AG20443 (cell line): ENCODE measurements at regions not wholly inside any gene's neighbourhood (a gene's known extent, or its start where the extent isn't known, plus 50 kb on each side); places are given as distances from the start of the nearest gene placed in this dataset.
"Not testable (repeated sequence)": the region's sequence is repeated elsewhere in the genome, so short reads cannot be mapped to it uniquely, and the experiment has no call there.

Experiments used
- DNase-seq: peaks from one replicate; pipeline ENCODE4 v3.0.0; 2012; ENCODE audit warnings: low spot score, mixed read lengths

DNA sequence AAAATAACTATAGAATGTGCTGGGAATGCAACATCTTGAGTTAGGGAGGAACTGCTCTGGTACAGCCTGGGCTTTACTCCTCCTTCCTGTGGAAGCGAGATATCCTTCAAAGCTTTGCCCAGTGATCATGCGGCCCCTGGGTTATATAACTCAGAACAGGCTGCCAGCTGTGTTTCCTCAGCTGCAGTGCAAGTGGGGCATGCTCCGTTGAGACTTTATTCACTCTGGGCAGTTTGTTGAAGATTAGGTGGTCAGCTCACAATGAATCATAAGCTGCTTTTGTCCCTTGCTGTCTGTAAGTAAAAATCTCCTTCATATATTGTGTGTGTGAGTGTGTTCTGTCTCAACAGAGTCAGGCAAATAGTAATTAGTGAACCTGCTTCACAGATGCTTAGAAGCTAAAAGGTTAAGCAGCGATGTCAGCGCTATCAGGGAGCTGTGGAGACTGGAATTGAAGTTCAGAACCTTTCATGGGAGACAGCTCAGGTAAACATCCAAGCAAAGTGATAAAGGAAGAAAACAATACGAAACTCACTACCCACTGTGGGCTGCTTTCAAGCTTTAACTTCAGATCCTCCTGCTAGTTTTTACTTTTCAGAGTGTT, 688.4 kb downstream of the HTR1B start:
- DNase-seq, result no peak

DNA sequence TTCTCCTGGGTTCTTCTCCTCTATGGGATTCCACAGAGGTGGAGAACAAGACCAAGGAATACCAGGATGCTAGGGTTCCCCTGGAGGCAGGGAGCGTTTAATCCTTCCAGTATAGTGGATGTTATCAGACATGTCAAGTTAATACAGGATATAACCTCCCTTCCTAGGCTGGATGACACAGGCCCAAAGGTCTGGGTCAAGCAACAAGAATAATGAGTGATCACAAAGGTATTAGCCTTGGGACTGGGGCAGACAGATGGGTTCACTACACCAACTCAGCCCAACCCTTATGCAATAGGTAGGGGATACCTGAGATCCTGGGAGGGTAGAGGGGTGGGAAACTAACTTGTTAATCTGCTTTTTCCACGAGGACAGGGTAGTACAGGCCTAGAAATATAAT, 690.3 kb downstream of the HTR1B start:
- no peak for DNase-seq

DNA sequence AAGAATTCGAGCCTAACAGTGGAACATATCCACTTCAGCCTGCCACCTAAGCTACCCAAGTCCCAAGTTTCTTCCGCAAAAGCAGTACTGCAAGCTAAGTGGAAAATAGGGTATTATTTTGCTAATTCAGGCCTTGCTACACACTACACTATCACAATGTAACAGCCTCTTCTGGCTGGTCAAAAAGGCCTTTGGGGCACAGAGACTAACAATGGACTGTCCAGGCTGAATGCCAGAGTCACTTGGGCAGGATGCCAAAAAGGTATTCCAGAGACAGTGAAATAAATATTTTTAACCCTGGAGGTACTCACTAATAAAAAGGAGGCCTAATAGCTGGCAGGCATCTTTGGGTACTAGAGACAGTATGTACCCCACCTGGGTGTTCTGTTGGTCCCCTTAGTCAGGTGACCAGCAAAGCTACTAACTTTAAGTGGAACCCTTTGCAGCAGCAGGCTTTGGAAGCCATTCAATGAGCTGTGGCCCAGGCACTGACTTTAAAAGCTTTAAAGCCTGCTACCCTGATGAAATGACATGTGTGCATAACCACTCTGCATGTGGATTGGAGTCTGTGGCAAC, 692.1 kb downstream of the HTR1B start:
- no peak for DNase-seq

DNA sequence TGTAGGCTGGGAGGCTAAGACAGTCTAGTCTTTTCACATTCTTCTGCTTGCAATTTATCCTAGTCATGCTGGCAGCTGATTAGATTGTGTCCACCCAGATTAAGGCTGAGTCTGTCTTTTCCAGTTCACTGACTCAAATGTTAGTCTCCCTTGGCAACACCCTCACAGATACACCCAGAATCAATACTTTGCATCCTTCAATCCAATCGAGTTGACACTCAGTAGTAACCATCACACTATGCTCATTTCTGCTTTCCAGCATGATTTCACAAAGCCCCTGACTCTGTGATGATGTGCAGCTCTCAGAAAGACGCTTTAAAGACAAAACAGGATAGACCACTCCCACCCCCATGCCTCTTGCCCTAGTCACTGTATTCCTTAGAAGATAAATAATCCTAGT, 693.0 kb downstream of the HTR1B start:
- DNase-seq, result no peak

DNA sequence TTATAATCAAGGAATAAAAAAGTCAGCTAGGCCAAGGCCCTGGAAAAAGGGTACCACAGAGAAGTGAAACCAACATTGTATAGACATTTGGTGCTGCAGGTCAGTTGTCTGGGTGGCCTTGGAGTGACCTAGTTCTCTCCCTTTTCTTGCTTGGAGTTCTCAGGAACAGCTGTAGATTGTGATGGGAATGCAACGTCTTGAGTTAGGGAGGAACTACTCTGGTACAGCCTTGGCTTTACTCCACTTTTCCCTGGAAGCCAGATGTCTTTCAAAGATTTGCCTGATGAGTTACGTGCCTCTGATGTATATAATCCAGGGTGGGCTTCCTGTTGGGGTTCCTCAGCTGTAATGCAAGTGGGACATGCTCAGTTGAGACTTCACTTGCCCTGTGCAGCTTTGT, 694.7 kb downstream of the HTR1B start:
- DNase-seq, result no peak

DNA sequence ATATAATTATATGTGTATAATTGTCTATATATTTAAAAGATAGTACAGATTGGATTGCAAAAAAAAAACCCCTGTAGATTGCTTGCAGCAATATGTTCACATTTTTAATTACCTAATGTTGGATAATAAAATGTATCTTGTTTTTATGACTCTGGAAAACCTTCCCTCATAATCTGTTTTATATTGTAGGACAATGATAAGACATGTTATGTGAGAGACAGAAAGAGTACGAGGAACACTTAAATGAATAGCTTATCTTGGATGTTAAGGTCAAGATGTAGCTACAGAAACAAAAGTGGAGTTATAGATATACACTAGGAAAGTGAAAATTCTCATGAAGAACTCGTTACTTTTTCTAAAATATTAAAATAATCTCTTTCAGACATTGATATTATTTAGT, 691.6 kb upstream of the IMPG1 start:
- DNase-seq, result no peak

DNA sequence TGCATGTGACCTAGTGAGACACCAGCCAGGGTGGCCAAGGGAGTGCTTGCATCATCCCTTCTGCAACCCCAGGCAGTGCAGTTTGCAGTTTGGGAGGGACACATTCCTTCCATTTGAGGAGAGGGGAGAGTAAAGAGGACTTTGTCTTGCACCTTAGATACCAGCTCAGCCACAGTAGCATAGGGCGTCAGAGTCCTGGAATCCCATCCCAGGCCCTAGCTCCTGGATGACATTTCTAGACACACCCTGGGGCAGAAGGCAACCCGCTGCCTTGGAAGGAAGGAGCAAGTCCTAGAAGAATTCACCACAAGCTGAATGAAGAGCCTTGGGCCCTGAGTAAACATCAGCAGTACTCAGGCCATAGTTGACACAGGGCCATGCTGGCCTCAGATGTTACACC, 680.4 kb upstream of the IMPG1 start:
- no peak for DNase-seq

DNA sequence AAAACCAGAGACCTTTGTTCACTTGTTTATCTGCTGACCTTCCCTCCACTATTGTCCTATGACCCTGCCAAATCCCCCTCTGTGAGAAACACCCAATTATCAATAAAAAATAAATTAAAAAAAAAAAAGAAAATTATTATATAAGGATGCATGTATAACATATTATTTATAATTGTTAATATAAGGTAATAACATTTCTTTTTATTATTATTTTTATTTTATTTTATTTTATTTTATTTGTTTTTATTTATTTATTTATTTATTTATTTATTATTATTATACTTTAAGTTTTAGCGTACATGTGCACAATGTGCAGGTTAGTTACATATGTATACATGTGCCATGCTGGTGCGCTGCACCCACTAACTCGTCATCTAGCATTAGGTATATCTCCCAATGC, 672.9 kb upstream of the IMPG1 start:
- DNase-seq, result not testable (repeated sequence)

DNA sequence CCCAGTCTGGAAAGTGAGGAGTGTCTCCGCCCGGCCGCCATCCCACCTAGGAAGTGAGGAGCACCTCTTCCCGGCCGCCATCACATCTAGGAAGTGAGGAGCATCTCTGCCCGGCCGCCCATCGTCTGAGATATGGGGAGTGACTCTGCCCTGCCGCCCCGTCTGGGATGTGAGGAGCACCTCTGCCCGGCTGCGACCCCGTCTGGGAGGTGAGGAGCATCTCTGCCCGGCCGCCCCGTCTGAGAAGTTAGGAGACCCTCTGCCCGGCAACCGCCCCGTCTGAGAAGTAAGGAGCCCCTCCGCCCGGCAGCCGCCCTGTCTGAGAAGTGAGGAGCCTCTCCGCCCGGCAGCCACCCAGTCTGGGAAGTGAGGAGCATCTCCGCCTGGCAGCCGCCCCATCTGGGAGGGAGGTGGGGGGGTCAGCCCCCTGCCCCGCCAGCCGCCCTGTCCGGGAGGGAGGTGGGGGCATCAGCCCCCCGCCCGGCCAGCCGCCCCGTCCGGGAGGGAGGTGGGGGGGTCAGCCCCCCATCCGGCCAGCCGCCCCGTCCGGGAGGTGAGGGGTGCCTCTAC, 671.8 kb upstream of the IMPG1 start:
- not testable (repeated sequence) for DNase-seq

DNA sequence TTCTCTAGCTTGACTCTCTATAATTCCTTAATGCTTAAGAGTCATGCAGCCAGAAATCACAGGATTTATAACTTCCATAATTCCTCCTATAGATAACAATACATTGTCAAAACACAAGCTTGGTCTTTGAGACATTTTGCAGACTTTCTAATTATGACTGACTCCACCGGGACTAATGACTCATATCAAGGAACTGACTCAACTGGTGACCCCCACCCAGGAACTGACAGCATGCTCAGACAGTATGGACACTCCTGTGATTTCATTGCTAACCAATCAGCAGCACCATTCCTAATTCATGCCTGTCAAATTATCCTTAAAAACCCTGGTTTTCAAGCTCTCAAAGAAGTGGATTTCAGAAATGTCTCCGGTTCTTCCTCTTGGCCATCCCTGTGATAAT, 670.5 kb upstream of the IMPG1 start:
- no peak for DNase-seq

DNA sequence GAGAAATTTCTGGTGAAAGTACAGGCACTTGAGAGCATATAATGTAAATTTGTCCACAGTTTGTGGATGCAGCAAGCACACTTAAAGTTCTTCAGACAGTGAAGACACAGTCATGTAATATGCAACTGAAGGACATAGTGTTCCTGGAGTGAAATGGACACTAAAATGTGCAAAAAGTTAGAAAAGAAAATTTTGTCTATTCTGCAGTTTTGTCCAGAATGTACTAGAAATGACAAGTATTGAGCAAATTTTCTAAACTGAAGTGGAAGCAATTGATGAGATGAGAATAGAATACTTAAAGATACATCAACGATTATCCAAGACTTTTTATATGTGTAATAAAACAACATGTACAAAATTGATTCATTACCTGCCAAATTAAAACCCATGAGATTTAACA, 647.0 kb upstream of the IMPG1 start:
- no peak for DNase-seq

DNA sequence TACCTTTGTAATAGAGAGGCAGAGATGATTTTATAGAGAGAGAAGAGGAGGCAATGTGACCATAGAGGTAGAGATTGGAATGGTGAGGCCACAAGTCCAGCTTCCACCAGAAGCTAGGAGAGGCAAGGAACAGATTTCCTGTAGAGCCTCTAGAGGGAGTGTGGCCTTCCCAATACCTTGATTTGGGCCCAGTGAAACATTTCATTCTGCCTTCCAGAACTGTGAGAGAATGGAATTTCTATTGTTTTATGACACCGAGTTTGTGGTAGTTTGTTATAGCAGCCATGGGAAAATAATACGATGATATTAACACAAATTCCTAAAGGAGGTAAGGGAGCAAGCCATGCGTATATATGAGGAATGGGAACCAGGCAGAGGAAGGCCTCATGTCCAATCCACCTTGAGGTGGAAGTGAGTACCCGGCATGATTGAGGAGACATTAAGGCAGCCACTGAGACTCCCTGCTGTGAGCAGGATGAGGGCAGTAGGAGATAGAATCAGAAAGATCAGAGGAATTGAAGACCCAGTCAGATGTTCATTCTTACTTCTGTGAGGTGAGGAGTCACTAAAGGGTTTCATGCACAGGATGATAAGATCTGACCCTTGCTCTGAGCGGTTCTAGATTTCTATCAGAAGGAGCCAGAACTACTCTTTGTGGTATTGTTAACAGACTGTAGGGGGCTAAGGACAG, 636.3 kb upstream of the IMPG1 start:
- no peak for DNase-seq

DNA sequence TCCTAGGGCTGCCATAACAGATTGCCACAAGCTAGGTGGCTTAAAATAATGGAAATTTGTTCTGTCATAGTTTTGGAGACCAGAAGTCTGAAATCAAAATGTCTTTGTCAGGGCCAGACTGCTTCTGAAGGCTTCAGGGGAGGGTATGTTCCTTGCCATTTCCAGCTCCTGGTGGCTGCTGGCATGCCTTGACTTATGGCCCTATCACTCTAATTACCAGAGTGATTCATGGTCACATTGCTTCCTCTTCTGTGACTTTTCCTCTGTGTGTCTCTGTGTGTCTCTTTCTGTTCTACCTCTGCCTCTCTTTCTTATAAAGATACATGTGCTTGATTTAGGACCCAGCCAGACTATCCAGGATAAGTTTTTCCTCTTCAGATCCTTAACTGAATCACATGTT, 635.2 kb upstream of the IMPG1 start:
- DNase-seq, result no peak

DNA sequence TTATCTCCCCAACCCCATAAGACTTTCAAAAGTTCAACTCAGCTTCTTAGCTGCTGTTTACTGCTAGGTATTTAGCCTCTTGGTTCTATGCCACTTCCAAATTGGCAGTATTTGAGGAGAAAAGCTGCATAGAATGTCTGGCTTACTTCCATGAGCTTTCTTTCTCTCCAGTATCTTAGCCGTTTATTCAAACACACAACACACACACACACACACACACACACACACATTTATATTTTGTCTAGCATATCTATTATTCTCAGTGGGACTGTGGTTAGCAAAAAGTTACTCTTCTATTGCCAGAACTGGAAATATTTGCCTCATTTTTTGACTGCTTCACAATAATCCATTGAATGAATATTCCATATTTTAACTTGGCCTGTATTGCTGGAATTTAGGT, 634.2 kb upstream of the IMPG1 start:
- no peak for DNase-seq

DNA sequence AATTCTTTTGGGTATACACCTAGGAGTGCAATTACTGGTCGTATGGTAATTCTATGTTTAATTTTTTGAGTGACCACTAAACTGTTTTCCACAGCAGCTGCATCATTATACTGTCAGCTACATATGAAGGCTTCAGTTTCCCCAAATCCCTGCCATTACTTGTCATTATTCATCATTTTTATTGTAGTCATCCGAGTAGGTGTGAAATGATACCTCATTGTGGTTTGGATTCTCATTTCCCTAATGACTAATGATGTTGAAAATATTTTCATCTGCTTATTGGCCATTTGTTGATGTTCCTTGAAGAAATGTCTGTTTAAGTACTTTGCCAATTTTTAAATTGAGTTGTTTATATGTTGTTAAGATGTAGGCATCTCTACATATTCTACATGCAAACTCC, 633.6 kb upstream of the IMPG1 start:
- DNase-seq, result no peak

DNA sequence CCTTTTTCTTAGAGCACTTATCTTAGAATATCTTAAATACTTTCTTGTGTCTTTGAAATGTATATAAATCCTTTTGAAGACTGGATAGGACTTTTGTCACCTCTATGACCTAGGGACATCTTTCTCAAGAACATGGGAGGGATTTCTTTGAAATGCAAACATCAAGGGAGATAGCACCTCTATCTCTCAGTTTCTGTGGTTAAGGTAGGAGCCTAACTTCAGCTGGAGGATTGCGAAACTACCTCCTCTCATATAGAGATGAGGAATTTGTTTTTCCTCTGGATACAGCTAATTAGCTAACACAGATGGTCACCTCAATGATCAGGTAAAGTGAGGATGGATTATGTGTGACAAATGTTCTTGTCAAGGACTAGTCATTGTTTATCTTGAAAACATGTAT, 631.3 kb upstream of the IMPG1 start:
- no peak for DNase-seq

DNA sequence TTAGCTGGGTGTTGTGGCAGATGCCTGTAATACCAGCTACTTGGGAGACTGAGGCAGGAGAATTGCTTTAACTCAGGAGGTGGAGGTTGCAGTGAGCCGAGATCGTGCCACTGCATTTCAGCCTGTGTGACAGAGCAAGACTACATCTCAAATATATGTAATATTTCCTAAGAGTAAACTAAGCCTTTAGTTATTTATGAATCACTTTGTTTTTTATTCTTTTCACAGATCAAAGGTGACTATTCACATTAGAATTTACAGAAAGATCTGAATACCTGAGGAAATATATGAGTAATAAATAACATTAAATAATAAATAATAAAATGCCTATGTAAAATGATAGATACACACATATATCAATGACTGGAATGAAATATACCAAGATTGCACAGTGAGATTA, 630.8 kb upstream of the IMPG1 start:
- no peak for DNase-seq

DNA sequence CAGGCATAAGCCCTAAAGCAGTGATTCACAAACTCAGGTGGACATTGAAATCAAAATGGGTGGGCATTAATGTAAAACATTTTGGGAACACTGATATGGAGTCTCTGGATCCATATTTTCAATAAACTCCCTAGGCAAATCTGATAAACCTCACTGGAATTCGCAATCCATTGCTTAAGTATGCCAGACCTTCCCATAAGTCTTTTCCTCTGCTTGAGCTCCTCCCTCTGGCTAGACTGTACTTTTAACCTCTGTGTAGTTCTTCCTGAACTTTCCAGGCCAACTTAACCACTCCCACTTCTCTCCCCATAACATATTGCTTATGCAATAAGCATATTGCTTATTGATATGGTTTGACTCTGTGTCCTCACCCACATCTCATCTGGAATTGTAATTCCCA, 629.7 kb upstream of the IMPG1 start:
- no peak for DNase-seq

DNA sequence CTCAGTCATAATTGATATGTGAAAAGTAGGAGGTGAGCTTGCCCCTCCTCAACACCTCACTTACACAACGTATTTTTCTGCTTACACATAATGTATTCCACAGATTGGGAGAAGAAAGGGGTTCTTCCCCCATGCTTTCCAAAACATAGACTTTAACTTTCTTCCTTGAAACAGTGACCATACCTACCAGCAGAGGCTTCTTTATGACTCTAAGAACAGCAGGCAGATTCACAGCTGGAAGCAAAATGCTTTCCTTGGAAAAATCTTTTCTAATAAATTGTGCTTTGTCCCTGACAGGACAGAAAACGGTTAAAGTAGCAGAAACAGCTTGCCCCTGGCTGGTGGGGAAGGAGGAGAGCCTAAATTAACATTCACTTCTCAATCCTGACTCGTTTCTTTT, 629.1 kb upstream of the IMPG1 start:
- no peak for DNase-seq

DNA sequence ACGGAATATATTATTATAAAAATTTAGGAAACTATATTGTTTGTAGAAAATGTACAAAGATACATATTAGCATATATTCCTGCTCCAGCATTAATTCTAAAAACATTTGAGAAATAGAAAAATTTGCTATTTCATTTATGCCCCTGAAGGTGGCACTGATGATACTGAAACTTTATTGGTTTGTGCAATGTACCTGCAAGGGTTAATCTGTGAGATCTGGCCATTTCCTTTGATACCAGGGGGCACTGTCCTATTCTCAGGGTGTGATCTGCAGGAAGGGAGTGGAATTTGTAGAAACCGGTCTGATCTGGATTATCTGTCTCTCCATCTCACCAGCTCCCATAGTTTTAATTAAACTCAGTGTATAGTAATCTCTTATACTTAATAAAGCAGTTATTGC, 625.1 kb upstream of the IMPG1 start:
- no peak for DNase-seq

DNA sequence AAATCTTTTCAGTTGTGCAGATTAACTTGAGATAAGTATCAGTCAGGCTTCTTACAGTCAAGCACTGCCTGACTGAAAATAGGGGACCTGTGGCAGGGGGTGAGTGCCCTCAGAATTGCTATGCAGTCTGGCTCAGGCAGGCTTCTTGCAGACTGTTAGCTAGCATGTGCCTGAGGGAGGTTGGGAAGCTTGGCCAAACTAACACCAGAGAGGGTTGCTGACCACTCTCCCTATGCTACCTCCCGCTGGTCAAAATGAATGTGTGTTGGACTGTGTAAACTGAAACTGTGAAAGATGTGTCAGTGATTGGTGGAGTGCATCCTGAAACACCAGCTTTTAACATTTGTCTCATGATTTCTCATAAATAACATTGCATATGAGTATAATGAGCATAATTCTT, 622.3 kb upstream of the IMPG1 start:
- DNase-seq, result no peak

DNA sequence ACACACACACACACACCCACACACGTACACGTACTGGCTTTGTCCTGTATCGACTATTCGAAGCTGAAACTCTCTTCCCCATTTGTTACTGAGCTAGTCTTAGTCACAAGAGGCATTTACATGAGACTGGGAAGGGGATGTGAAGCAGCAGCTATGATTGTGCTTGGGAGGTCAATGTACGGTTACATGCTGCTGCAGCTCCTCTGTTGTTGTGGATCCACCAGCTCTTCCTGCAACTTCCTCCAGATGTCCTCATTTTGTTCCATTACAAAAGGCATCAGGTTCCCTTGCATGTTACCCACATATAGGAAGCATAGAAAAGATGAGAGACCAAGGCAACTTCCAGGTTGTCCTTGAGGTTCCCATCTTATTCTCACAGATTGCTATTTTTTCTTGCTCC, 612.4 kb upstream of the IMPG1 start:
- DNase-seq, result no peak

DNA sequence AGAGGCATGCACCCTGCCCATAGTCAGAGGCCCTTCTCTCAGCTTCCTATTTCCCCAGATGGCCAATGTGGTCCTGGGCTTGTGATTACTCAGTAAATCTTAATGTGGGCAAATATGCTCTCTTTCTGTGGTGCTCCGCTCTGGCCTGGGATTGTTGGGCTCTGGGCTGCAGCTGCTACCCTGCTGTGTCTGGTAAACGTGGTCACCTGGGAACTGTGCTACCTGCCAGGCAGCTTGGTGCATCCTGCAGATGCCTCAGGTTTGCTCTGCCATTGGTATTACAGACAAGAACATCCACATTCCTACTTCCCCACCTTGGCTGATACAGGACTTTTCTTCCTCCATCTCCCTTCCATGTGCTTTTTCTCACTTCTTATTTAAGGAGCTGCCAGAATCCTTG, 611.5 kb upstream of the IMPG1 start:
- DNase-seq, result no peak

DNA sequence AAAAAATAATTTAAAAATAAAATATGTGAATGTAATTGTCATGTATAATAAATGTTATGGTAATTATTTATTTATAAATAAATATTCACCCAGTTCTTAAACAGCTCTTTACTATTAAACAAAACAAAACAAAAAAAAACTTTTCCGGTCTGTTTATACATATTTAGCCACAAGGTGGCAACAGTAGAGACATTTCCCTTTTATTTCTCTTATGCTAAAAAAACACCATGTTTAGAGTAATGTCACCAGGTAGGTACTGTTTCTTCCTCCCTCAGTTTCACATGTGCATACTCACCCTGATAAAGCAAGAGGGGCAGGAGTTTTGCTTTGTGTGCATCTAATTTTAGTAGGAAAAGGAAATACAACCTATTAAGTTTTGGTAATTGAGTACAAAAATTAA, 610.4 kb upstream of the IMPG1 start:
- DNase-seq, result no peak
